ENCODE measurements at regions not wholly inside any gene's neighbourhood (a gene's known extent, or its start where the extent isn't known, plus 50 kb on each side); places are given as distances from the start of the nearest gene placed in this dataset.

- TF ChIP-seq EP300 (IDR thresholded peaks at IDR 0.05) (no peak), POLR2AphosphoS5 (IDR thresholded peaks at IDR 0.05) (no peak), POLR2A (IDR thresholded peaks at IDR 0.05) (no peak), CTCF (IDR thresholded peaks at IDR 0.05) (no peak)
These were observed 657.8 kb downstream of the SLITRK6 start for GRCh38 chr13:85141401-85141800.
